Activated CD4-positive, alpha-beta T cell treated with anti-CD3 and anti-CD28 coated beads, Interleukin-2, amount 10 ng/mL, durations not matched to agents 7 days and 5 days (primary cell): ENCODE measurements at regions not wholly inside any gene's neighbourhood (a gene's known extent, or its start where the extent isn't known, plus 50 kb on each side); places are given as distances from the start of the nearest gene placed in this dataset.

Experiments used
- CTCF ChIA-PET: fragments of 350-600 bp; sonication (Branson Sonifier 250); formaldehyde crosslinking; loops from one replicate; lab custom pipeline; 2021; ENCODE audit warnings: antibody characterized with exemption; lab: Charles Lee
- POLR2A ChIA-PET: fragments of 350-600 bp; sonication (Branson Sonifier 250); formaldehyde crosslinking; loops from one replicate; lab custom pipeline; 2021; ENCODE audit warnings: antibody characterized with exemption; lab: Charles Lee
- DNase-seq: peaks from one replicate; pipeline ENCODE4 v3.0.0-alpha.2; 2020
- H3K27ac Mint-ChIP-seq: one replicate; pipeline ENCODE4 v1.8.0; 2021; ENCODE audit warnings: mild to moderate bottlenecking, moderate library complexity, mixed read lengths
- H3K27me3 Mint-ChIP-seq: one replicate; pipeline ENCODE4 v1.8.0; 2021; ENCODE audit warnings: mixed read lengths
- H3K36me3 Mint-ChIP-seq: one replicate; pipeline ENCODE4 v1.8.0; 2021; ENCODE audit warnings: low read depth, mixed read lengths
- H3K4me1 Mint-ChIP-seq: one replicate; pipeline ENCODE4 v1.8.0; 2021; ENCODE audit warnings: mixed read lengths
- H3K4me3 Mint-ChIP-seq: one replicate; pipeline ENCODE4 v1.8.0; 2021; ENCODE audit warnings: mild to moderate bottlenecking, moderate library complexity, mixed read lengths
- H3K9me3 Mint-ChIP-seq: one replicate; pipeline ENCODE4 v1.8.0; 2021; ENCODE audit warnings: mixed read lengths

GRCh38 chr9:108386032-108386431 lies 469.8 kb downstream of the ACTL7B start:
- H3K27ac Mint-ChIP-seq = no peak overlapping the region
- no peak overlapping the region for H3K4me3 Mint-ChIP-seq
- H3K27me3 Mint-ChIP-seq = no peaks in the 10 kb centered on the region
- H3K4me1 Mint-ChIP-seq = peaks cover 5% of the 10 kb centered on the region
- no peaks in the 10 kb centered on the region for H3K36me3 Mint-ChIP-seq
- ChIA-PET POLR2A (no interaction called here), CTCF (no interaction called here)
- DNase-seq = no peak
- H3K9me3 Mint-ChIP-seq = peaks cover 4% of the 10 kb centered on the region

- Mint-ChIP-seq H3K9me3 (peaks cover 4% of the 10 kb centered on the region), H3K4me3 (no peak overlapping the region)
Measured at GRCh38 chr9:108383796-108384195, 472.0 kb downstream of the ACTL7B start.

GRCh38 chr9:108382310-108382709 lies 473.5 kb downstream of the ACTL7B start:
- H3K27me3 Mint-ChIP-seq = no peaks in the 10 kb centered on the region
- no peaks in the 10 kb centered on the region for H3K4me1 Mint-ChIP-seq
- H3K4me3 Mint-ChIP-seq = no peak overlapping the region
- CTCF ChIA-PET = no interaction called here
- POLR2A ChIA-PET = no interaction called here
- no peak for DNase-seq
- peaks cover 4% of the 10 kb centered on the region for H3K9me3 Mint-ChIP-seq
- H3K36me3 Mint-ChIP-seq = no peaks in the 10 kb centered on the region
- H3K27ac Mint-ChIP-seq = no peak overlapping the region

More at GRCh38 chr9:108383796-108384195, 472.0 kb downstream of the ACTL7B start:
- H3K27ac Mint-ChIP-seq = no peak overlapping the region
- H3K4me1 Mint-ChIP-seq = no peaks in the 10 kb centered on the region
- H3K36me3 Mint-ChIP-seq = no peaks in the 10 kb centered on the region
- POLR2A ChIA-PET = no interaction called here
- CTCF ChIA-PET = no interaction called here
- no peaks in the 10 kb centered on the region for H3K27me3 Mint-ChIP-seq
- DNase-seq = no peak

GRCh38 chr9:108377881-108378280 lies 477.9 kb downstream of the ACTL7B start:
- Mint-ChIP-seq H3K27me3 (no peaks in the 10 kb centered on the region), H3K4me3 (no peak overlapping the region), H3K9me3 (no peaks in the 10 kb centered on the region), H3K36me3 (no peaks in the 10 kb centered on the region), H3K4me1 (no peaks in the 10 kb centered on the region), H3K27ac (no peak overlapping the region)
- CTCF ChIA-PET = no interaction called here
- DNase-seq = no peak
- POLR2A ChIA-PET = no interaction called here

- Mint-ChIP-seq H3K27ac (no peak overlapping the region), H3K36me3 (no peaks in the 10 kb centered on the region), H3K4me1 (no peaks in the 10 kb centered on the region), H3K27me3 (no peaks in the 10 kb centered on the region), H3K4me3 (no peak overlapping the region), H3K9me3 (no peaks in the 10 kb centered on the region)
- ChIA-PET CTCF (no interaction called here), POLR2A (no interaction called here)
- DNase-seq = no peak
Measured at GRCh38 chr9:108377382-108377781, 478.4 kb downstream of the ACTL7B start.

- ChIA-PET CTCF (no interaction called here), POLR2A (no interaction called here)
- no peak for DNase-seq
- Mint-ChIP-seq H3K4me1 (no peaks in the 10 kb centered on the region), H3K27ac (no peak overlapping the region), H3K27me3 (no peaks in the 10 kb centered on the region), H3K4me3 (no peak overlapping the region), H3K9me3 (peaks cover 2% of the 10 kb centered on the region), H3K36me3 (no peaks in the 10 kb centered on the region)
Measured at GRCh38 chr9:108376140-108376539, 479.6 kb downstream of the ACTL7B start.

- no peak for DNase-seq
- peaks cover 2% of the 10 kb centered on the region for H3K9me3 Mint-ChIP-seq
Measured at GRCh38 chr9:108374626-108375025, 481.2 kb downstream of the ACTL7B start.

GRCh38 chr9:108367188-108367587 lies 488.6 kb downstream of the ACTL7B start:
- no peak overlapping the region for H3K4me3 Mint-ChIP-seq
- no peak overlapping the region for H3K27ac Mint-ChIP-seq
- peaks cover 2% of the 10 kb centered on the region for H3K9me3 Mint-ChIP-seq
- POLR2A ChIA-PET = no interaction called here
- CTCF ChIA-PET = no interaction called here
- DNase-seq = no peak
- no peaks in the 10 kb centered on the region for H3K36me3 Mint-ChIP-seq
- H3K27me3 Mint-ChIP-seq = no peaks in the 10 kb centered on the region
- no peaks in the 10 kb centered on the region for H3K4me1 Mint-ChIP-seq

More at GRCh38 chr9:108374626-108375025, 481.2 kb downstream of the ACTL7B start:
- H3K27me3 Mint-ChIP-seq = no peaks in the 10 kb centered on the region
- H3K4me1 Mint-ChIP-seq = no peaks in the 10 kb centered on the region
- H3K36me3 Mint-ChIP-seq = no peaks in the 10 kb centered on the region
- no peak overlapping the region for H3K27ac Mint-ChIP-seq
- POLR2A ChIA-PET = no interaction called here
- CTCF ChIA-PET = no interaction called here
- no peak overlapping the region for H3K4me3 Mint-ChIP-seq

- ChIA-PET POLR2A (no interaction called here), CTCF (no interaction called here)
- Mint-ChIP-seq H3K27ac (no peak overlapping the region), H3K4me1 (no peaks in the 10 kb centered on the region), H3K4me3 (no peak overlapping the region), H3K27me3 (no peaks in the 10 kb centered on the region), H3K36me3 (no peaks in the 10 kb centered on the region), H3K9me3 (no peaks in the 10 kb centered on the region)
- DNase-seq = no peak
Measured at GRCh38 chr9:108363311-108363710, 492.5 kb downstream of the ACTL7B start.

- Mint-ChIP-seq H3K27me3 (no peaks in the 10 kb centered on the region), H3K4me1 (no peaks in the 10 kb centered on the region), H3K4me3 (no peak overlapping the region), H3K27ac (no peak overlapping the region), H3K9me3 (no peaks in the 10 kb centered on the region), H3K36me3 (no peaks in the 10 kb centered on the region)
- ChIA-PET POLR2A (no interaction called here), CTCF (interaction anchor here (1.3 kb wide), 1 partner anchor 16 kb away, joined by 3 read pairs; no protein-coding TSS in a partner anchor)
- no peak for DNase-seq
Measured at GRCh38 chr9:108360304-108360703, 495.5 kb downstream of the ACTL7B start.

- ChIA-PET CTCF (no interaction called here), POLR2A (no interaction called here)
- H3K36me3 Mint-ChIP-seq = no peaks in the 10 kb centered on the region
- H3K4me1 Mint-ChIP-seq = no peaks in the 10 kb centered on the region
- no peak overlapping the region for H3K27ac Mint-ChIP-seq
- H3K27me3 Mint-ChIP-seq = no peaks in the 10 kb centered on the region
- DNase-seq = no peak
- H3K9me3 Mint-ChIP-seq = peaks cover 3% of the 10 kb centered on the region
- H3K4me3 Mint-ChIP-seq = no peak overlapping the region
Measured at GRCh38 chr9:108356806-108357205, 499.0 kb downstream of the ACTL7B start.

GRCh38 chr9:108351571-108351970 lies 504.2 kb downstream of the ACTL7B start:
- H3K27me3 Mint-ChIP-seq = no peaks in the 10 kb centered on the region
- H3K27ac Mint-ChIP-seq = no peak overlapping the region
- DNase-seq = no peak
- peaks cover 3% of the 10 kb centered on the region for H3K9me3 Mint-ChIP-seq
- POLR2A ChIA-PET = no interaction called here
- CTCF ChIA-PET = no interaction called here
- H3K4me1 Mint-ChIP-seq = no peaks in the 10 kb centered on the region
- no peak overlapping the region for H3K4me3 Mint-ChIP-seq
- no peaks in the 10 kb centered on the region for H3K36me3 Mint-ChIP-seq

GRCh38 chr9:108347463-108348188 lies 508.2 kb downstream of the ACTL7B start:
- no peak overlapping the region for H3K4me3 Mint-ChIP-seq
- H3K27me3 Mint-ChIP-seq = no peaks in the 10 kb centered on the region
- ChIA-PET POLR2A (no interaction called here), CTCF (no interaction called here)
- H3K36me3 Mint-ChIP-seq = no peaks in the 10 kb centered on the region
- H3K9me3 Mint-ChIP-seq = peaks cover 3% of the 10 kb centered on the region
- H3K4me1 Mint-ChIP-seq = no peaks in the 10 kb centered on the region
- no peak overlapping the region for H3K27ac Mint-ChIP-seq
- DNase-seq = no peak

- H3K27me3 Mint-ChIP-seq = no peaks in the 10 kb centered on the region
Measured at GRCh38 chr9:108345826-108346225, 510.0 kb downstream of the ACTL7B start.

More at GRCh38 chr9:108345826-108346225, 510.0 kb downstream of the ACTL7B start:
- Mint-ChIP-seq H3K4me3 (no peak overlapping the region), H3K27ac (no peak overlapping the region), H3K4me1 (no peaks in the 10 kb centered on the region), H3K36me3 (no peaks in the 10 kb centered on the region), H3K9me3 (no peaks in the 10 kb centered on the region)
- no peak for DNase-seq
- CTCF ChIA-PET = no interaction called here
- POLR2A ChIA-PET = no interaction called here
